ENCODE measurements at regions not wholly inside any gene's neighbourhood (a gene's known extent, or its start where the extent isn't known, plus 50 kb on each side); places are given as distances from the start of the nearest gene placed in this dataset.

DNA sequence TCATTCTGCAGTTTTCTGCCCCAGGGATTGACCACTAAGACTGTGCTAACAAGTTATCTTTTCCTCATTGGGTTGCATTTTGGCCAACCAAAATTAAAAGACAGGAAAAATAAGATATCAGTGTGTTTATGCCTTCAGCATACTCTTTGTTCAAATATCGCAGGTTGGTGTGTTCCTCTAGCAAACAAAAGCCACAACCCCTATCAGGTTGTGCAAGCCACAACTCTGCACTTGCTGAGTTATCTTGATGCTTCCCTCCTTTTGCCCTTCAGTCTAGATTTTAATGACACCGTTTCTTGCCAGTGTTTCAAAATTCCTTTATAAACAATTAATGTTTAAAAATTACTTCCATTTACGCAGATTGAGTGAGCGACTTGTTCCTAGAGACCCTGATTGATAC is 1164.2 kb downstream of the NSUN3 start:
- TF ChIP-seq, protein P1, sequence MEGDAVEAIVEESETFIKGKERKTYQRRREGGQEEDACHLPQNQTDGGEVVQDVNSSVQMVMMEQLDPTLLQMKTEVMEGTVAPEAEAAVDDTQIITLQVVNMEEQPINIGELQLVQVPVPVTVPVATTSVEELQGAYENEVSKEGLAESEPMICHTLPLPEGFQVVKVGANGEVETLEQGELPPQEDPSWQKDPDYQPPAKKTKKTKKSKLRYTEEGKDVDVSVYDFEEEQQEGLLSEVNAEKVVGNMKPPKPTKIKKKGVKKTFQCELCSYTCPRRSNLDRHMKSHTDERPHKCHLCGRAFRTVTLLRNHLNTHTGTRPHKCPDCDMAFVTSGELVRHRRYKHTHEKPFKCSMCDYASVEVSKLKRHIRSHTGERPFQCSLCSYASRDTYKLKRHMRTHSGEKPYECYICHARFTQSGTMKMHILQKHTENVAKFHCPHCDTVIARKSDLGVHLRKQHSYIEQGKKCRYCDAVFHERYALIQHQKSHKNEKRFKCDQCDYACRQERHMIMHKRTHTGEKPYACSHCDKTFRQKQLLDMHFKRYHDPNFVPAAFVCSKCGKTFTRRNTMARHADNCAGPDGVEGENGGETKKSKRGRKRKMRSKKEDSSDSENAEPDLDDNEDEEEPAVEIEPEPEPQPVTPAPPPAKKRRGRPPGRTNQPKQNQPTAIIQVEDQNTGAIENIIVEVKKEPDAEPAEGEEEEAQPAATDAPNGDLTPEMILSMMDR (IDR thresholded peaks at IDR 0.05) = no peak
- TF ChIP-seq POLR2AphosphoS5 (IDR thresholded peaks at IDR 0.05) (no peak), POLR2A (IDR thresholded peaks at IDR 0.05) (no peak), EP300 (IDR thresholded peaks at IDR 0.05) (no peak)
